Adipocyte (in vitro differentiated cells): ENCODE measurements at regions not wholly inside any gene's neighbourhood (a gene's known extent, or its start where the extent isn't known, plus 50 kb on each side); places are given as distances from the start of the nearest gene placed in this dataset.
A peak's percentile ranks its signal among the peaks of the same experiment; 100 is the strongest.

Source experiments
- DNase-seq: peaks from one replicate; pipeline ENCODE4 v3.0.0-alpha.2; 2015; ENCODE audit warnings: low read depth
- H3K27me3 ChIP-seq: replicated peaks from 2 replicates; pipeline ENCODE4 v1.7.0; 2013; ENCODE audit warnings: mild to moderate bottlenecking, low read length, moderate library complexity; ENCODE audit not compliant: control insufficient read depth, insufficient read depth
- H3K36me3 ChIP-seq: 2 replicates; pipeline ENCODE4 v1.7.0; 2013; ENCODE audit warnings: low read length, mild to moderate bottlenecking, moderate library complexity; ENCODE audit not compliant: control insufficient read depth, insufficient read depth, severe bottlenecking
- H3K4me1 ChIP-seq: 2 replicates; pipeline ENCODE4 v1.7.0; 2013; ENCODE audit warnings: mild to moderate bottlenecking, low read length, moderate library complexity; ENCODE audit not compliant: control insufficient read depth, insufficient read depth
- H3K4me3 ChIP-seq: 2 replicates; pipeline ENCODE4 v1.7.0; 2013; ENCODE audit warnings: mild to moderate bottlenecking, low read length, moderate library complexity
- H3K9ac ChIP-seq: 2 replicates; pipeline ENCODE4 v1.7.0; 2013; ENCODE audit warnings: mild to moderate bottlenecking, low read length, moderate library complexity
- H3K9me3 ChIP-seq: 2 replicates; pipeline ENCODE4 v1.7.0; 2013; ENCODE audit warnings: mild to moderate bottlenecking, low read length, moderate library complexity; ENCODE audit not compliant: control insufficient read depth

GRCh38 chr6:165229216-165229615 is 80.2 kb downstream of the C6orf118 start:
- no peak overlapping the region for H3K4me3 ChIP-seq
- no peak for DNase-seq
- no peak overlapping the region for H3K9ac ChIP-seq
- no peaks in the 10 kb centered on the region for H3K36me3 ChIP-seq
- no peaks in the 10 kb centered on the region for H3K27me3 ChIP-seq
- H3K4me1 ChIP-seq, result peaks cover 24% of the 10 kb centered on the region
- H3K9me3 ChIP-seq, result no peaks in the 10 kb centered on the region

- Histone ChIP-seq H3K4me1 (peaks cover 38% of the 10 kb centered on the region), H3K36me3 (no peaks in the 10 kb centered on the region), H3K9ac (no peak overlapping the region), H3K9me3 (no peaks in the 10 kb centered on the region), H3K27me3 (no peaks in the 10 kb centered on the region), H3K4me3 (no peak overlapping the region)
- no peak for DNase-seq
Measured at GRCh38 chr6:165227644-165228329, 81.6 kb downstream of the C6orf118 start.

DNA sequence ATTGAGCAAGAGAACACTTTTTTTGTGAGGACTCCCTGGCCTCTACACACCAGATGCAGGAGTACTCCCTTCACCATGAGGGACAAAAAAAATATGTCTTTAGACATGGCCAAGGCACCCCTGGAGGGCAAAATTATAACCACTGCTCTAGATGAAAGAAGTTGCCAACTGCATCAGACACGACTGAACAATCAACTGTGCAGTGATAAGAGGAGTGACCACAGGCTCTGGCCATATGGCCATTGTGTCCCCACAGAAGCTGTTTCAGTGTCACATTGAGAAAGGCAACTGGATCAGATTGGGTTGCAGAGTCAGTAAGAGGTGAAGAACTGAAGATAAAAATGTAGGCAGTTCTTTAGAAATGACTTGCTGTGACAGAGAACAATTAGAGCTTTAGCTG is 85.7 kb downstream of the C6orf118 start:
- H3K4me3 ChIP-seq, result peak overlapping the region; percentile 34
- peaks cover 38% of the 10 kb centered on the region for H3K4me1 ChIP-seq
- DNase-seq, result no peak

DNA sequence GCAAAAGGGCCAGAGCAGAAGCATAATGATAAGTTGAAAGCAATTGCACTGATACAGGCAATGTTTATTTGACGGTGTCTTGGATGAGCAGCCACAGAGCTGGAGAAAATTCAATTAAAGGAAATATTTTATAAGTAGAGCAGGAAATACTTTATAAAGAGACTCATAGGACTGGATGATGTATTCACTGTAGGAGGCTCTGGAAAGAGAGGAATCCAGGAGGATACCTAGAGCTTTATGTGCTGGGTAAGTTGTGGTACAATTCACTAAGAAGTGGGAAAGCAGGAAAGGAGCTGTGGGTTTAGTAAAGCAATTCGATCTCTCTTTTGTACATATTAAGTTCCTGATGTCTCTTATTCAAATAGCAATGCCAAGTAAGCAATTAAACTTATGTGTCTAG is 86.3 kb downstream of the C6orf118 start:
- Histone ChIP-seq H3K27me3 (no peaks in the 10 kb centered on the region), H3K4me1 (peaks cover 35% of the 10 kb centered on the region), H3K9ac (no peak overlapping the region), H3K4me3 (peak overlapping the region; percentile 34), H3K9me3 (no peaks in the 10 kb centered on the region), H3K36me3 (no peaks in the 10 kb centered on the region)
- DNase-seq, result no peak

More for the DNA sequence above, 85.7 kb downstream of the C6orf118 start:
- Histone ChIP-seq H3K36me3 (no peaks in the 10 kb centered on the region), H3K9me3 (no peaks in the 10 kb centered on the region), H3K9ac (no peak overlapping the region), H3K27me3 (no peaks in the 10 kb centered on the region)

- DNase-seq, result no peak
- Histone ChIP-seq H3K27me3 (no peaks in the 10 kb centered on the region), H3K4me3 (no peak overlapping the region), H3K9me3 (no peaks in the 10 kb centered on the region), H3K9ac (no peak overlapping the region), H3K4me1 (peaks cover 30% of the 10 kb centered on the region), H3K36me3 (no peaks in the 10 kb centered on the region)
Measured at GRCh38 chr6:165222315-165223025, 86.9 kb downstream of the C6orf118 start.

DNA sequence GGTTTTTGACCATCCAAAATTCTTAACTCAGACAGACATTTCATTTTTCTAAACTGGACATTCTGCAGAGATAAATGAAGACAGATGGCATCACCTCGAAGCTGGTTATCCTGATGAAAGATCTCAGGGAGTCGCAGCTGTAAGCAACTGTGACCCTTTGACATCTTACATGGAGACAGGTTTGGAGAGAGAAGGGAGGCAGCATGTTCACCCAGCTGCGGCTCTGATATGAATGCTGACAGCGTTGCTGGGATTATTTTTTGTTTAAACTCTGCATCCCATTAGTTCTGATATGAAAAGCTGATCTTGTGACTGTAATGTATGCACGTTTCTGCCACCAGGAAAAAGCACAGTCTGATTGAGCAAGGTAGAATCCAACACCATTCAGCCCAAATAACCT is 89.4 kb downstream of the C6orf118 start:
- Histone ChIP-seq H3K4me1 (peaks cover 25% of the 10 kb centered on the region), H3K36me3 (no peaks in the 10 kb centered on the region), H3K9ac (no peak overlapping the region), H3K9me3 (no peaks in the 10 kb centered on the region), H3K4me3 (no peak overlapping the region), H3K27me3 (no peaks in the 10 kb centered on the region)
- DNase-seq, result no peak

DNA sequence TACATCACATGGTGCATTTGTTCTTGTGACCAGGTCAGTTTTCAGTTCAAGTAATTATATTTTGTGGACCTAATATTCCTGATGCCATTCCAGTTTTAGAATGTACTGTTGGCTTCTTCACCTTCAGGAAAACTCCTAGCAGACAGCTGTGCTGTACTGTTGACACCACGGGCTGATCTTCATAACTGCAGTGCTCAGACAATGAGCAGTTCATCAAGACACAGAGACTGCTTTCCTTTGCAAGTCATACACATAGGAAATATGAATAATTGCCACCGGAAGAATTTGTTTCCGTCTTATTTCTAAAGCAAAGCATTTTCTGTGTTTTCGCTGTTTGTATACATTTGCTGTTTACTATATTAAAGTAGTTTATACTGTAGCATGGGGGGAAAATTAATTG is 89.8 kb downstream of the C6orf118 start:
- Histone ChIP-seq H3K4me1 (peaks cover 25% of the 10 kb centered on the region), H3K36me3 (no peaks in the 10 kb centered on the region), H3K9ac (no peak overlapping the region), H3K27me3 (no peaks in the 10 kb centered on the region), H3K9me3 (no peaks in the 10 kb centered on the region), H3K4me3 (no peak overlapping the region)
- no peak for DNase-seq

DNA sequence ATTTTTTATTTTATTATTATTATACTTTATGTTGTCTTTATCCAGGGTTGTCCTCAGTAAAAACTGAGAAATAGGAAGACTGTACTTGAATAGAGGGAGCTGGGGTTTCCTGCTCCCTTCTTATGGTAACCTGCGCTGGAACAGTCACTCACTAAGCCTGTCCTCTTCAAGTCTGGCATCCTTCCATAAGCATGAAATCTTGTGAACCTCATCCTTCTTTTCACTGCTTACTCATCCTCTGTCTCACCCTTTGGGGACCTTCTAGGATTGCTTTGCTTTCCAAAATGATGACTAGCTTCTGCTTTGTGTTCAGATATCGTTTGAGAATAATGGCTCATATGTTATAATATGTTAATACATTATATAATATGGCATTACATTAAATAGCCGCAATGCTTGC is 90.6 kb downstream of the C6orf118 start:
- no peaks in the 10 kb centered on the region for H3K9me3 ChIP-seq
- no peak for DNase-seq
- peaks cover 21% of the 10 kb centered on the region for H3K4me1 ChIP-seq
- H3K27me3 ChIP-seq, result no peaks in the 10 kb centered on the region
- H3K36me3 ChIP-seq, result no peaks in the 10 kb centered on the region
- no peak overlapping the region for H3K9ac ChIP-seq
- H3K4me3 ChIP-seq, result no peak overlapping the region

DNA sequence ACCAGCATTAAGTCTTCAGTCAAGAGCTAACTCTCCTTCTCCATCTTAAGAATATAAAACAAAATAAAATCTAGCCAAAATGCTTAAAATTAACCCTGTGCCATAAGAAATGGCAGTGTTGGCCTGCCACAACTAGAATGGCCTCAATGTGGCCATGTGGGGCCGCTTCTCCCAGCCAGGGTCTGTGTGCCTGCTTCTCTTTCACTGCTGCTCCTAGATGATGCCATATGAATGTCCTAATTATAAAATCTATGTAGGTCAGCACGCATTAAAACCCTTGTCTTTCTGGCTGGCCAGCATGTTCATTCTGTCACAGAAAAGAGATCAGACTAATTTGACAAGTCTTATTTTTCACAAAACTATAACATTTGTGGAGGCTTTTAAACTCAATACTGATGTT is 102.6 kb downstream of the C6orf118 start:
- H3K4me1 ChIP-seq, result no peaks in the 10 kb centered on the region
- no peaks in the 10 kb centered on the region for H3K36me3 ChIP-seq
- H3K9me3 ChIP-seq, result no peaks in the 10 kb centered on the region
- H3K9ac ChIP-seq, result no peak overlapping the region
- H3K4me3 ChIP-seq, result no peak overlapping the region
- DNase-seq, result no peak
- H3K27me3 ChIP-seq, result no peaks in the 10 kb centered on the region

DNA sequence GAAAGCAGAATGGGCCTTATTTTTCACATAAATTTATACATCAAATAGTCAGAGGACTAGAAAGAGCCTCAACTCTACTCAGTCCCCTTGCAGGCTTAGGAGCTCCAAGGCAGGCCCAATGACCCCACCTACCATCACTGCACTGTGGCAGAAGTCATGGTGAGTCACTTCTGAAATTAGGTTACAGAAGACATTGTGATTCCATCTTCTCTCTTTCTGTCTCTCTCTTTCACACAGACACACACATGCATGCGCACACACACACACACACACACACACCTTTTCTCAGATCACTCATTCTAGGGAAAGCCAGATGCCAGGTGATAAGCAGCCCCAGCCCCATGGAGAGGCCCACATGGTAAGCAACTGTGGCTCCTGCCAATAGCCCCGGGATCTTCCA is 103.8 kb downstream of the C6orf118 start:
- Histone ChIP-seq H3K27me3 (no peaks in the 10 kb centered on the region), H3K4me1 (no peaks in the 10 kb centered on the region), H3K4me3 (no peak overlapping the region), H3K36me3 (no peaks in the 10 kb centered on the region), H3K9ac (no peak overlapping the region), H3K9me3 (no peaks in the 10 kb centered on the region)
- DNase-seq, result no peak

DNA sequence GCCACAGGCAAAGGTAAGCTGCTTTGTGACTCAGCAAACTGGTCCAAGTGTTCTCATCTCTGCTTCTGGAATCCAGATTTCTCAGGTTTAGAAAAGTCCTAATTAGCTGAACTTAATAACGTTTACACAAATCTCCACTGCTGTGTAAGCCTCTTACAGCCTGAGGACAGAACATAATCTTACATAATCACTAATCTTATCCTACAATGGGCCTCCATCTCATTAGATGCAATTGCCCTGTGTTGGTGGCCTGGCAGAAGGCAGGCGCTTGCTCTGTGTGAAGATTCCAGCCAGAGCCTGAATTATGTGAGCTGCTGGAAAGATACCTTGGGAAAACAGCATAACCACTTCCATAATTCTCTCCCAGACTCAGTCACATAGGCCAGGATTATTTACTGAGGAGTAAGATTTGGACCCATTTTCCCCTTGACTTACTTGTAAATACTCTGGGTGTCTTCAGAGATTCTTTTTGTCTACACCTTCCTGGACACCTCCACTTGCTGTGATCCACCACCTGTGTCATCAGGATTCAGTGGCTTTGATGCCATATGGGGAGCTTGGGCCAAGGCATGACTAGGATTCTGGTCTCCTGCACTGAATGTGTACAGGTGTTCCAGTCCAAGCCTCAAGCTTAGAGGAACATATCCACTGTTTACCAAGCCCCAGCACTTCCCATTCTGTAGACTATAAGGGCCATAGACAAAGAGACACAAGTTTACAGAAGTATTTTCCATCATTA is 104.4 kb downstream of the C6orf118 start:
- H3K27me3 ChIP-seq, result no peaks in the 10 kb centered on the region
- no peak overlapping the region for H3K4me3 ChIP-seq
- H3K4me1 ChIP-seq, result no peaks in the 10 kb centered on the region
- no peaks in the 10 kb centered on the region for H3K9me3 ChIP-seq
- DNase-seq, result no peak
- no peaks in the 10 kb centered on the region for H3K36me3 ChIP-seq
- no peak overlapping the region for H3K9ac ChIP-seq
